ENCODE measurements at regions not wholly inside any gene's neighbourhood (a gene's known extent, or its start where the extent isn't known, plus 50 kb on each side); places are given as distances from the start of the nearest gene placed in this dataset.
A peak's percentile ranks its signal among the peaks of the same experiment; 100 is the strongest.

DNA sequence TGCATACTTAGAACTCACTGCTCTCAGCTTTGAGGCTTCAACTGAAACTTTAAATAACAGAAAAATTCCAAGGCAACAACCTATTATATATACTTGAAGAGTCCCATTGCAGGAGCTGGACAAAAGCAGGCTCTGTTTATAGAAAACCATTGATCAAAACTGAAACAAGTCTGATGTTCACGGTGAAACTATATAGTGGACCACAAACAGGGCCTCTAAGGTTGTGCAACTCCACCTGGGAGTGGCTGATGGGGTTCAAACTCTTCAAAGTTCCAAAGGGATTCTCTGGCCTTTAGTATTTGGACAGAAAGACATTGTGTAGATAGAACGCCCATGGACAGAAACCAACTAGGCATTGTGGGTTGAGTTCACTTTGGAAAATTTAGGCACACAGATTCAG lies 140.3 kb downstream of the ZC3H11B start:
- Histone ChIP-seq H3K4me1 (ENCODE audit: low read depth) (no peaks in the 10 kb centered on the region), H3K27me3 (no peaks in the 10 kb centered on the region), H3K27ac (no peak overlapping the region), H3K9me3 (ENCODE audit: low read depth) (no peaks in the 10 kb centered on the region), H3K4me3 (no peak overlapping the region), H3K36me3 (no peaks in the 10 kb centered on the region)
- TF ChIP-seq, protein P1, sequence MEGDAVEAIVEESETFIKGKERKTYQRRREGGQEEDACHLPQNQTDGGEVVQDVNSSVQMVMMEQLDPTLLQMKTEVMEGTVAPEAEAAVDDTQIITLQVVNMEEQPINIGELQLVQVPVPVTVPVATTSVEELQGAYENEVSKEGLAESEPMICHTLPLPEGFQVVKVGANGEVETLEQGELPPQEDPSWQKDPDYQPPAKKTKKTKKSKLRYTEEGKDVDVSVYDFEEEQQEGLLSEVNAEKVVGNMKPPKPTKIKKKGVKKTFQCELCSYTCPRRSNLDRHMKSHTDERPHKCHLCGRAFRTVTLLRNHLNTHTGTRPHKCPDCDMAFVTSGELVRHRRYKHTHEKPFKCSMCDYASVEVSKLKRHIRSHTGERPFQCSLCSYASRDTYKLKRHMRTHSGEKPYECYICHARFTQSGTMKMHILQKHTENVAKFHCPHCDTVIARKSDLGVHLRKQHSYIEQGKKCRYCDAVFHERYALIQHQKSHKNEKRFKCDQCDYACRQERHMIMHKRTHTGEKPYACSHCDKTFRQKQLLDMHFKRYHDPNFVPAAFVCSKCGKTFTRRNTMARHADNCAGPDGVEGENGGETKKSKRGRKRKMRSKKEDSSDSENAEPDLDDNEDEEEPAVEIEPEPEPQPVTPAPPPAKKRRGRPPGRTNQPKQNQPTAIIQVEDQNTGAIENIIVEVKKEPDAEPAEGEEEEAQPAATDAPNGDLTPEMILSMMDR (IDR thresholded peaks at IDR 0.05; ENCODE audit: low read depth, low read length): no peak
- DNase-seq (ENCODE audit: low read depth in 1 of 2, low spot score in 1 of 2): no peak

DNA sequence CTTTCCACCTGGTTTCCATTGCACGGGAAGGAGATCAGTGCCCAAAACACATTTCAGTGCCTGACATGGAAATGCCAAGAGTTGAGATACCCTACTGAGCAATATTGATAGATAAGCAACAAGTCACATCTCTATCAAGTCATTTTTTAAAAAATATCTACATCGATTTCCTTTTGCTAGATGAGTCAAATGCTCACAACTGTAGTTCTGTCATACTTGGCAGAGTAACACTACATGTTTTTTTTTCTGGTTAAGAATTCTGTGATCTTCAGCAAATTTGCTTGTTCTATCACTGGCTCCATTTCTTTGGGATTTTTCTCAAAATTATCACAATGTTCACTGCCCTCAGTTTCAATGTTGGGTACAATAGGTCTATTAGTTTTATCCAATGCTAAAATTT lies 145.4 kb downstream of the ZC3H11B start:
- TF ChIP-seq, protein P1 (IDR thresholded peaks at IDR 0.05; ENCODE audit: low read depth, low read length): no peak
- no peak for DNase-seq (ENCODE audit: low read depth in 1 of 2, low spot score in 1 of 2)

DNA sequence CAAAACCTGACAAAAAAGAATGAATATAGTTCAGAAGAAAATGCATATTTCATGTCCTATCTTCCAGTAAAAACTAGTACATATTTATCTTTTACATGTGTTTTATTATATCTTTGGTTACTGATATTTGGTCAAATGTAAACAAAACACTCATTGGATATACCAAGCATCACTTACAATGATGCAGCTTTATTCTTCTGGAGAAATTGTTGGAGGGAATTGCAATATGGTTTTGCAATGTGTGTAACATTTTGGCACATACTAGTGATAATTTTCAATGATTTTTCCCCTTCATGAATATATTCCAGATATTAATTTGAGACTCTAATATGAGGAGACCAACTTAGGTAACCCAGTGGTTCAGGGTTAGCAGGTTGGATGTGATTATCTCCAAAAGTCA lies 146.1 kb downstream of the ZC3H11B start:
- Histone ChIP-seq H3K4me3 (no peak overlapping the region), H3K27ac (no peak overlapping the region), H3K4me1 (ENCODE audit: low read depth) (no peaks in the 10 kb centered on the region), H3K27me3 (no peaks in the 10 kb centered on the region), H3K36me3 (no peaks in the 10 kb centered on the region), H3K9me3 (ENCODE audit: low read depth) (no peaks in the 10 kb centered on the region)
- DNase-seq (ENCODE audit: low read depth in 1 of 2, low spot score in 1 of 2): no peak
- TF ChIP-seq, protein P1 (IDR thresholded peaks at IDR 0.05; ENCODE audit: low read depth, low read length): no peak

More for the DNA sequence above, 145.4 kb downstream of the ZC3H11B start:
- Histone ChIP-seq H3K27me3 (no peaks in the 10 kb centered on the region), H3K9me3 (ENCODE audit: low read depth) (no peaks in the 10 kb centered on the region), H3K36me3 (no peaks in the 10 kb centered on the region), H3K27ac (no peak overlapping the region), H3K4me3 (no peak overlapping the region), H3K4me1 (ENCODE audit: low read depth) (no peaks in the 10 kb centered on the region)

DNA sequence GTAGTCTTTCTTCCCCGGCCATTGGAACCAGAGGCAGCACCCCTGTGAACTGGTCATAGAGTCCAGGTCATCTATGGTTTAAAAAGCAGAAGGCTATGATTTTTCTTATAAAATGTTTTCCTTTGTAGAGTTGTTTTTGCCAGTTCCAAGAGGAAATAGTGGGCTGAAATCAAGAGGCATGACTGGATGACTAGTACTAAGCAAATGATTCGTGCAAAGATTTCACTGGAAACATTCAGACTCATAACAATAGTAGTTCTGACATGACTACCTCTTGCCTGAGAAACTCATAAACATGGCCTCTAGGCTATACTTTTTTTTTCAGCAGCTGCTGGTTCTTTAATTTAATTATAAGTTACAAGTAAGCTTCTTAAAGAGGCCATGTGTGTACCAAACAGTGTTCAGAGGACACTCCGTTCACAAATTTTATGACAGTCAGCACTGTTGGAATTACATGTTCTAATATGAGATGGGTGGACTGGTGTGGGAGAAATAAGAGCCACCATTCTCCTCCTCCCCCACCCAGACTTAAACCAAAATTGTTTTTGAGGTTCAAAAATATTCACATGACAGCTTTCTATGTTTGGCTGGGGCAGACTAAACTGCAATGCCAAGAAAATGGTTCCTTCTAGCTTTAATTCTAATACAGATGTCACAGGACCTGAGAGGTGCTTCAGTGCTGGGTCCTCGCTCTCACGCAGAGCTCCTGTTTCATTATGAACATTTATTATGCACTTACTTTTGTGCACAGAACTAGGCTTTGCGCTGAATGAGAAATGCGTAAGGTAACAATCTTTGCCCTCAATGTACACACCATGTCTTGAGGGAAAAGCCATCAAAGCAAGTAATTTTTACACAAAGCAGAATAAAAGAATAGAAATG lies 147.5 kb downstream of the ZC3H11B start:
- Histone ChIP-seq H3K4me3 (no peak overlapping the region), H3K9me3 (ENCODE audit: low read depth) (no peaks in the 10 kb centered on the region), H3K27ac (no peak overlapping the region), H3K27me3 (no peaks in the 10 kb centered on the region), H3K36me3 (no peaks in the 10 kb centered on the region), H3K4me1 (ENCODE audit: low read depth) (no peaks in the 10 kb centered on the region)
- TF ChIP-seq, protein P1 (IDR thresholded peaks at IDR 0.05; ENCODE audit: low read depth, low read length): no peak
- no peak for DNase-seq (ENCODE audit: low read depth in 1 of 2, low spot score in 1 of 2)

DNA sequence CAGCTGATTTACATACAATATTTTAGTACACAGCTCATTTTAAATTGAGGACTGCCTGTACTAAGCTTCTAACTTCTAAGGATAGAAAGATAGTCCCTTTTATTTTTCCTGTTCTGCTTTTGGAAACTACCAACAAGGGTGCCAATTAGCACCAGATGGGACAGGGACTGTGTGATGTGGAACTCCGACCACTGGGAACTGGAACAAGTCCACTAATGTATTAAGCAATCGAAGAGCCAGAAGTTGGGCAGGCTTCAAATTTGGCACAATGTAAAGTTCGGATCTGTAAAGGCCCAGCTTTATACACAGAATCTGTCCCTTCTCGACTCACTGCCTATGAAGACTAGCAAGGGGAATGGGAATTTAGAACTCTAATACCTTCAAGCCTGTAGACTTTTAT lies 149.3 kb downstream of the ZC3H11B start:
- H3K27ac ChIP-seq: no peak overlapping the region
- TF ChIP-seq, protein P1 (IDR thresholded peaks at IDR 0.05; ENCODE audit: low read depth, low read length): no peak
- H3K27me3 ChIP-seq: no peaks in the 10 kb centered on the region
- no peak overlapping the region for H3K4me3 ChIP-seq
- H3K9me3 ChIP-seq (ENCODE audit: low read depth): no peaks in the 10 kb centered on the region
- DNase-seq (ENCODE audit: low read depth in 1 of 2, low spot score in 1 of 2): peak in 1 of 2 donors; percentile 48
- peaks cover 7% of the 10 kb centered on the region for H3K4me1 ChIP-seq (ENCODE audit: low read depth)
- no peaks in the 10 kb centered on the region for H3K36me3 ChIP-seq
